ENCODE measurements at regions not wholly inside any gene's neighbourhood (a gene's known extent, or its start where the extent isn't known, plus 50 kb on each side); places are given as distances from the start of the nearest gene placed in this dataset.

DNA sequence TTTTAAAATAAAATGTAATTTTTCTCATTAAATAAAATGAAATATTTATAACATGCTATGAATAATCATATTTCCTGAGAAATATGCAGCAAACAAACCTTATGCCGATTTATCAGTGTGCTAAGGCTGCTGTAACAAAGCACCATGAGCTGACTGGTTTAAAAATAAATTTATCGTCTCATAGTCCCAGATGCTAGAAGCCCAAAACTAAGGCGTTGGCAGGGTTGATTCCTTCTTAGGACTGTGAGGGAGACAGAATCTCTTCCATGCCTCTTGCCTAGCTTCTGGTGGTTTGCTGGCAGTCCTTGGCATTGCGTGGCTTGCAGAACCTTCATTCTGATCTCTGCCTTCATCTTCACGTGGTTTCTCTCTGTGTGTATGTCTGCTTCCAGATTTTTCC, 740.3 kb downstream of the OTOL1 start:
- Histone ChIP-seq H3K27ac (replicated peaks) (no peak overlapping the region), H3K27me3 (ENCODE audit: low read depth) (no peaks in the 10 kb centered on the region), H3K9me3 (replicated peaks) (no peaks in the 10 kb centered on the region), H3K4me3 (no peak overlapping the region), H3K36me3 (no peaks in the 10 kb centered on the region), H3K4me1 (no peaks in the 10 kb centered on the region)
- TF ChIP-seq, protein P1, sequence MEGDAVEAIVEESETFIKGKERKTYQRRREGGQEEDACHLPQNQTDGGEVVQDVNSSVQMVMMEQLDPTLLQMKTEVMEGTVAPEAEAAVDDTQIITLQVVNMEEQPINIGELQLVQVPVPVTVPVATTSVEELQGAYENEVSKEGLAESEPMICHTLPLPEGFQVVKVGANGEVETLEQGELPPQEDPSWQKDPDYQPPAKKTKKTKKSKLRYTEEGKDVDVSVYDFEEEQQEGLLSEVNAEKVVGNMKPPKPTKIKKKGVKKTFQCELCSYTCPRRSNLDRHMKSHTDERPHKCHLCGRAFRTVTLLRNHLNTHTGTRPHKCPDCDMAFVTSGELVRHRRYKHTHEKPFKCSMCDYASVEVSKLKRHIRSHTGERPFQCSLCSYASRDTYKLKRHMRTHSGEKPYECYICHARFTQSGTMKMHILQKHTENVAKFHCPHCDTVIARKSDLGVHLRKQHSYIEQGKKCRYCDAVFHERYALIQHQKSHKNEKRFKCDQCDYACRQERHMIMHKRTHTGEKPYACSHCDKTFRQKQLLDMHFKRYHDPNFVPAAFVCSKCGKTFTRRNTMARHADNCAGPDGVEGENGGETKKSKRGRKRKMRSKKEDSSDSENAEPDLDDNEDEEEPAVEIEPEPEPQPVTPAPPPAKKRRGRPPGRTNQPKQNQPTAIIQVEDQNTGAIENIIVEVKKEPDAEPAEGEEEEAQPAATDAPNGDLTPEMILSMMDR (IDR thresholded peaks at IDR 0.05; ENCODE audit: borderline replicate concordance), result no peak
- intact Hi-C loops (cut with micrococcal nuclease), result no loop called here
- no peak for DNase-seq

DNA sequence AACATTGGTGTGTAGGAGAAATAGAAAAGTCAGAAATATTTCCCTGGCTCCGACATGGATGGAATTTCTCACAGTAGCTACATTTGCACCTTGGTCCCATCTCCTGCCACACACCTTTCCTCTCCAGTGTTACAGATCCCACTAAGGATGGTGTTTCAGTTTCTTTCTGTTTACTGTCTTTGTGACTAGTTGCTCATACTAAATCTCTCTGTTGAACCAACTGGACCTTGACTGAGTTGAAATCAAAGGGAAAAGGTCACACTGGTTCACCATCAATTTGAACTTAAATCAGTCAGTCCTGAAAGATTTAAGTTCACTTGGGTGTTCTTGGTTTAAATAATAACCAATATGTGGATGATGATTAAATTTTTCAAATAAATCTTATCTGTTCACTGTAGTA, 754.2 kb downstream of the OTOL1 start:
- DNase-seq, result no peak
- Histone ChIP-seq H3K36me3 (no peaks in the 10 kb centered on the region), H3K27me3 (ENCODE audit: low read depth) (no peaks in the 10 kb centered on the region), H3K4me3 (no peak overlapping the region), H3K27ac (replicated peaks) (no peak overlapping the region), H3K4me1 (no peaks in the 10 kb centered on the region), H3K9me3 (replicated peaks) (peaks cover 6% of the 10 kb centered on the region)
- intact Hi-C loops (cut with micrococcal nuclease), result no loop called here
- TF ChIP-seq, protein P1 (IDR thresholded peaks at IDR 0.05; ENCODE audit: borderline replicate concordance), result no peak

DNA sequence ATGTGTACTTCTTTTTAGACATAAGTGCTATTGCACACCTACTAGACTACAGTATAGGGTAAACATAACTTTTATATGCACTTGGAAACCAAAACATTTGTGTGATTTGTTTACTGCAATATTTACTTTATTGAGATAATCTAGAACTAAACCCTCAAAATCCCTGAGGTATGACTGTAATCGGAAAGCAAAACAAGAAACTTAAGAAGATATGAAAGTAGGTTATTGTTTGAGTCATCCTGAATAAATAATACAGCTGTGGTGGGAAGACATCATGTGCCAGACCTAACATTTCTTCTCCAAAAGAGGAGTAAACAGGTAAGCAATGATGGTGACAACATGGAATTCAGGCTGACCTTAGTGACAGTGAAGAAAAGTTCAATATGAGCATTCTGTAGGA, 765.5 kb downstream of the OTOL1 start:
- H3K4me3 ChIP-seq, result no peak overlapping the region
- H3K27me3 ChIP-seq (ENCODE audit: low read depth), result no peaks in the 10 kb centered on the region
- peaks cover 5% of the 10 kb centered on the region for H3K9me3 ChIP-seq (replicated peaks)
- intact Hi-C loops (cut with micrococcal nuclease), result no loop called here
- no peaks in the 10 kb centered on the region for H3K4me1 ChIP-seq
- no peaks in the 10 kb centered on the region for H3K36me3 ChIP-seq
- TF ChIP-seq, protein P1 (IDR thresholded peaks at IDR 0.05; ENCODE audit: borderline replicate concordance), result no peak
- no peak overlapping the region for H3K27ac ChIP-seq (replicated peaks)
- DNase-seq, result no peak

DNA sequence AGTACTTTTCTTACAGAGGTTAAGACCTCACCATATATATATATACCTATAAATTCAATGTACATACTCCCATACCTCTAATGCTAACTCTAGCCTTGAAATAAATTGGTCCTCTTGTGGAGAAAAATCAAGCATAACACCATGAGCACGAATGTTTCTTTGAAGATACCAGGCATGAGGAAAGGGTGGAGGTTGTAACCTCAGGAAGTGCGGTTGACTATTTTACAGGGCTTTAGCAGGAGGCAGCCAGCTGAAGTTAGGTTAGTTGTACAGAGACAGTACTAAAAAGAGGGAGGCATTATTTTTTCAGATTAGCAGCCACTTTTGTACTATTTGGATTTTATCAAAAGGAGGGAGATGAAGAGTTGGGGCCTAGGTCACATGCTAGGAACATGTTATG, 767.0 kb downstream of the OTOL1 start:
- Histone ChIP-seq H3K4me1 (no peaks in the 10 kb centered on the region), H3K27ac (replicated peaks) (no peak overlapping the region), H3K36me3 (no peaks in the 10 kb centered on the region), H3K9me3 (replicated peaks) (peaks cover 6% of the 10 kb centered on the region), H3K4me3 (no peak overlapping the region), H3K27me3 (ENCODE audit: low read depth) (no peaks in the 10 kb centered on the region)
- TF ChIP-seq, protein P1 (IDR thresholded peaks at IDR 0.05; ENCODE audit: borderline replicate concordance), result no peak
- no peak for DNase-seq
- intact Hi-C loops (cut with micrococcal nuclease), result no loop called here

DNA sequence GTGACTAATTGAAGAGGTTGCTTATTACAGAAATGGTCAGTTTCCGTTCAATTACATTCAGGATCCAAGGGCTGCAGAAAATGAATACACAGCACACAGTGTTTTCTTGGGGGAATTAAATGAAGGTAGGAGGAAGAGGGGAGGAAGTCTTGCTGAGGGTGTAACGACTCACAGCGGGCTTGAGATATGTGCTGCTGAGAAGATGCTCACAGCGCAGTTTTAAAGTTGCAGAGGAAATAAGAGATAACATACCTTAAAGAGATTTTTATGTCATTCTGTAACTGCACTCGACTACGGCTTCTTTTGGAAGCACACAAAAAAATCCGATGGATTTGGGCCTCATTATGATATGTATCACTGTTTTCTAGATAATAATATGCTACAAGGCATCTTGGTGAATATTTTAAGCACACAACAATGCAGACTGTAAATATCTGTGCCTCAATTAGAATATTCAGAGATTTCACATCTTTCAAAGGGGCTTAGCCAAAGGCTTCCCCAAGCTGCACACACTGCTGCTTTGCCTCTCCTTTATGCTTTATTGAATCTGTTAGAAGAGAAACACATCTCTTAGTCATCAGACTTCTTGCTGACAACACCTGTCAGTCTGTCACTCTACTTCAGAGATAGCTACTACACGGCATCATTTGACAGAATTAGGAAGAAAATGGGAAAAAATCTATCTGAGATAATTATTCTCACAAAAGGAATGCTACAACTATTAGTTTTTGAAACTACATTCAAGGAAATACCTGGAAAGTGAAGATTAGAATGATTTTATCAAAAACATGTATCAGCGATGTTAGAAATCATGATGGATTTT, 773.2 kb downstream of the OTOL1 start:
- Histone ChIP-seq H3K36me3 (no peaks in the 10 kb centered on the region), H3K9me3 (replicated peaks) (peaks cover 9% of the 10 kb centered on the region), H3K4me3 (no peak overlapping the region), H3K27ac (replicated peaks) (no peak overlapping the region), H3K27me3 (ENCODE audit: low read depth) (no peaks in the 10 kb centered on the region), H3K4me1 (no peaks in the 10 kb centered on the region)
- TF ChIP-seq, protein P1 (IDR thresholded peaks at IDR 0.05; ENCODE audit: borderline replicate concordance), result no peak
- DNase-seq, result no peak
- intact Hi-C loops (cut with micrococcal nuclease), result no loop called here
